ENCODE measurements at regions not wholly inside any gene's neighbourhood (a gene's known extent, or its start where the extent isn't known, plus 50 kb on each side); places are given as distances from the start of the nearest gene placed in this dataset.

DNA sequence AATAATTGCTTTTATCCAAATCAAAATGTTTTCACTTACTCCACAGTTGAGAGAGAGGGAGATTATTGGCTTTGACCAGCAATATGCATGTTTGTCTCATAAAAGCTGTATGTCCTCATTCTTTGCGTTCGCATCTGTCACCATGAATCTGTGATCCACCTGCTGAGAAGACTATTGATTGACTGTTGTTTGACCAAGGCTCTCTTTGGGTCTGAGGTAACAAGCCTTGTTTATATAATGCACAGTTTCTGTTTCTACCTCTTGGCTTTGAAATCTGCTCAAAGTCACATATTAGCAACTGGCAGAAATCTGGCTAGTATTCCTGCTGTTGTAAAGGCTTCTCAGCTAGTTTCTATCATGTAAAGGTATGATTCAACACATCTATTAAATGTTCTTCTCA lies 157.0 kb downstream of the LYPLAL1 start:
- DNase-seq (ENCODE audit: low read depth in 1 of 2, low spot score in 1 of 2): no peak
- WGBS (ENCODE audit: missing lambda C conversion rate): 98% methylated on average over 2 of the region's 2 CpGs
- FAIRE-seq: no peak
- ATAC-seq: no peak
- H3K4me3 ChIP-seq: no peak overlapping the region
- peaks cover under 1% of the 10 kb centered on the region; the same call in 1 of the 3 replicates for H3K4me1 ChIP-seq
- H3K27ac ChIP-seq: no peak overlapping the region
- no peaks in the 10 kb centered on the region; the same call in 2 of the 3 replicates for H3K9me3 ChIP-seq
- TF ChIP-seq EHF (CRISPR knock-in tag; IDR thresholded peaks at IDR 0.05): no peak
- TF ChIP-seq, protein P1, sequence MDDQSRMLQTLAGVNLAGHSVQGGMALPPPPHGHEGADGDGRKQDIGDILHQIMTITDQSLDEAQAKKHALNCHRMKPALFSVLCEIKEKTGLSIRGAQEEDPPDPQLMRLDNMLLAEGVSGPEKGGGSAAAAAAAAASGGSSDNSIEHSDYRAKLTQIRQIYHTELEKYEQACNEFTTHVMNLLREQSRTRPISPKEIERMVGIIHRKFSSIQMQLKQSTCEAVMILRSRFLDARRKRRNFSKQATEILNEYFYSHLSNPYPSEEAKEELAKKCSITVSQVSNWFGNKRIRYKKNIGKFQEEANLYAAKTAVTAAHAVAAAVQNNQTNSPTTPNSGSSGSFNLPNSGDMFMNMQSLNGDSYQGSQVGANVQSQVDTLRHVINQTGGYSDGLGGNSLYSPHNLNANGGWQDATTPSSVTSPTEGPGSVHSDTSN (IDR thresholded peaks at IDR 0.05): no peak
- no peak for TF ChIP-seq ZFP36 (IDR thresholded peaks at IDR 0.05; ENCODE audit: borderline replicate concordance, partially characterized antibody)
- no peak for TF ChIP-seq HOXB13 (CRISPR knock-in tag; IDR thresholded peaks at IDR 0.05; ENCODE audit: low read depth)
- no peak for TF ChIP-seq RAD21 (conservative IDR thresholded peaks at IDR 0.05 in 1 of 2, IDR thresholded peaks at IDR 0.05 in 1 of 2)
- TF ChIP-seq SREBF2 (IDR thresholded peaks at IDR 0.05): no peak
- TF ChIP-seq FOSB (CRISPR knock-in tag; IDR thresholded peaks at IDR 0.05): no peak
- no peak for TF ChIP-seq RNF2 (IDR thresholded peaks at IDR 0.05; ENCODE audit: borderline replicate concordance, low read depth)
- TF ChIP-seq, protein P2, sequence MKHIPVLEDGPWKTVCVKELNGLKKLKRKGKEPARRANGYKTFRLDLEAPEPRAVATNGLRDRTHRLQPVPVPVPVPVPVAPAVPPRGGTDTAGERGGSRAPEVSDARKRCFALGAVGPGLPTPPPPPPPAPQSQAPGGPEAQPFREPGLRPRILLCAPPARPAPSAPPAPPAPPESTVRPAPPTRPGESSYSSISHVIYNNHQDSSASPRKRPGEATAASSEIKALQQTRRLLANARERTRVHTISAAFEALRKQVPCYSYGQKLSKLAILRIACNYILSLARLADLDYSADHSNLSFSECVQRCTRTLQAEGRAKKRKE (CRISPR knock-in tag; IDR thresholded peaks at IDR 0.05; ENCODE audit: low read depth): no peak
- TF ChIP-seq CBX2 (IDR thresholded peaks at IDR 0.05; ENCODE audit: borderline replicate concordance, low read depth): no peak
- no peak for TF ChIP-seq RFX5 (IDR thresholded peaks at IDR 0.05)
- TF ChIP-seq CHD4 (IDR thresholded peaks at IDR 0.05; ENCODE audit: borderline replicate concordance): no peak
- TF ChIP-seq, protein P3, sequence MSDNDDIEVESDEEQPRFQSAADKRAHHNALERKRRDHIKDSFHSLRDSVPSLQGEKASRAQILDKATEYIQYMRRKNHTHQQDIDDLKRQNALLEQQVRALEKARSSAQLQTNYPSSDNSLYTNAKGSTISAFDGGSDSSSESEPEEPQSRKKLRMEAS (IDR thresholded peaks at IDR 0.05): no peak
- H3K4me2 ChIP-seq: no peak overlapping the region
- CTCF ChIA-PET: interaction anchor here (1.2 kb wide), 1 partner anchor 9 kb away, joined by 3 read pairs; no protein-coding TSS in a partner anchor
- POLR2A ChIA-PET: no interaction called here

DNA sequence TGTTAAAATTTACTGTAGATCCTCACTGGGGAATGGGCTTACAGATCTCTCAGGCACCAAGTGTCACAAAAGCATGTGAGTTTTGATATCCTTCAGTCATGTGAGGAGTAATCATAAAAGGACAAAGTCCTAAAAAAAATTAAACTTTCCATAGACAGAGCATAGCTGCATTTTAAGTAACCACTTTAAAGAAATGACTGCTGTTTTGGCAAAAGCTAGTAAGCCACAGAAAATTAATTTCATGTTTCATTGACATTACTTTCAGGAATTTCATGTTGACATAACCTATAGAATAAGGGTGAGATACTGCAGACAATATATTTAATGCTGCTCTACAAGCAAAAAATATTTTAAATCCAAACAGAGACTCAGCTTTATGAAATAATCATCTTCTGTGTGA lies 156.3 kb downstream of the LYPLAL1 start:
- no peaks in the 10 kb centered on the region; the same call in 2 of the 3 replicates for H3K9me3 ChIP-seq
- ATAC-seq: no peak

DNA sequence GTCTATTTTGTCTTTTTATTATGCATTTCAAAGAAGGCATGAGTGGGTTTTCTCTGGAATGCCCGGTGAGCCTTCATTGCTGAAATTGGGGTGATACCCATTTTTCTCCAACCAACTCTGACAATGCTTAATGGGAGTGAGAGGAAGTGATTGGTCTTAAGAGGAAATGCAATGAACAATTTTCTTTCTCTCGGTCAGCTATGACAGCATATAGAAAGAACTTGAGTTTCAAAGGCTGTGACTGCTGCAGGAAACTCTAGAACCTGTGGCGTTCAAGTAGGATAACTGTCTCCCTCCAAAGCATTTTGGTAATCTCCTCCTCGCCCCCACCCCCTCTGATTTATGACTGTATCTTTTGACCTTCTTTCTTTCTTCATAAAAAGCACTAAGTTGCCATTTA lies 155.9 kb downstream of the LYPLAL1 start:
- Histone ChIP-seq H3K4me3 (no peak overlapping the region), H3K9me3 (no peaks in the 10 kb centered on the region; the same call in 2 of the 3 replicates), H3K4me2 (no peak overlapping the region), H3K27ac (no peak overlapping the region), H3K4me1 (peaks cover 12% of the 10 kb centered on the region)
- ChIA-PET POLR2A (no interaction called here), CTCF (no interaction called here)
- FAIRE-seq (no peak), ATAC-seq (no peak), DNase-seq (ENCODE audit: low read depth in 1 of 2, low spot score in 1 of 2) (no peak)
- 56% methylated on average over 4 of the region's 4 CpGs for WGBS (ENCODE audit: missing lambda C conversion rate)
- no peak for TF ChIP-seq RAD21 (conservative IDR thresholded peaks at IDR 0.05 in 1 of 2, IDR thresholded peaks at IDR 0.05 in 1 of 2)
- no peak for TF ChIP-seq MAFK (IDR thresholded peaks at IDR 0.05; ENCODE audit: partially characterized antibody)
- TF ChIP-seq KDM5A (IDR thresholded peaks at IDR 0.05): no peak

More for the DNA sequence above, 156.3 kb downstream of the LYPLAL1 start:
- ChIA-PET CTCF (interaction anchor here (1.2 kb wide), 1 partner anchor 10 kb away, joined by 3 read pairs; no protein-coding TSS in a partner anchor), POLR2A (no interaction called here)
- no peak overlapping the region for H3K27ac ChIP-seq
- H3K4me2 ChIP-seq: no peak overlapping the region
- no peak overlapping the region for H3K4me3 ChIP-seq
- peaks cover 8% of the 10 kb centered on the region for H3K4me1 ChIP-seq
- no peak for DNase-seq (ENCODE audit: low read depth in 1 of 2, low spot score in 1 of 2)
- no peak for TF ChIP-seq FOXS1 (CRISPR knock-in tag; IDR thresholded peaks at IDR 0.05)
- TF ChIP-seq TP53 (CRISPR knock-in tag; IDR thresholded peaks at IDR 0.05): no peak
- TF ChIP-seq HOXB13 (CRISPR knock-in tag; IDR thresholded peaks at IDR 0.05; ENCODE audit: low read depth): no peak
- TF ChIP-seq, protein P3 (IDR thresholded peaks at IDR 0.05): no peak
- TF ChIP-seq ZC3H11A (IDR thresholded peaks at IDR 0.05): no peak
- TF ChIP-seq SMC3 (IDR thresholded peaks at IDR 0.05): no peak
- TF ChIP-seq CBX8 (IDR thresholded peaks at IDR 0.05): no peak
- TF ChIP-seq ESRRA (IDR thresholded peaks at IDR 0.05; ENCODE audit: borderline replicate concordance, low read length): no peak
- TF ChIP-seq, protein P4, sequence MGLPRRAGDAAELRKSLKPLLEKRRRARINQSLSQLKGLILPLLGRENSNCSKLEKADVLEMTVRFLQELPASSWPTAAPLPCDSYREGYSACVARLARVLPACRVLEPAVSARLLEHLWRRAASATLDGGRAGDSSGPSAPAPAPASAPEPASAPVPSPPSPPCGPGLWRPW (IDR thresholded peaks at IDR 0.05): no peak
- TF ChIP-seq, protein P5, sequence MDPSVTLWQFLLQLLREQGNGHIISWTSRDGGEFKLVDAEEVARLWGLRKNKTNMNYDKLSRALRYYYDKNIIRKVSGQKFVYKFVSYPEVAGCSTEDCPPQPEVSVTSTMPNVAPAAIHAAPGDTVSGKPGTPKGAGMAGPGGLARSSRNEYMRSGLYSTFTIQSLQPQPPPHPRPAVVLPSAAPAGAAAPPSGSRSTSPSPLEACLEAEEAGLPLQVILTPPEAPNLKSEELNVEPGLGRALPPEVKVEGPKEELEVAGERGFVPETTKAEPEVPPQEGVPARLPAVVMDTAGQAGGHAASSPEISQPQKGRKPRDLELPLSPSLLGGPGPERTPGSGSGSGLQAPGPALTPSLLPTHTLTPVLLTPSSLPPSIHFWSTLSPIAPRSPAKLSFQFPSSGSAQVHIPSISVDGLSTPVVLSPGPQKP (IDR thresholded peaks at IDR 0.05; ENCODE audit: low read depth, low read length): no peak
- no peak for TF ChIP-seq FOSB (CRISPR knock-in tag; IDR thresholded peaks at IDR 0.05)
- TF ChIP-seq RAD21 (conservative IDR thresholded peaks at IDR 0.05 in 1 of 2, IDR thresholded peaks at IDR 0.05 in 1 of 2): no peak
- no peak for FAIRE-seq

Data from A549 (cell line).